Non-pigmented ciliary epithelial cell (primary cell): ENCODE measurements at regions not wholly inside any gene's neighbourhood (a gene's known extent, or its start where the extent isn't known, plus 50 kb on each side); places are given as distances from the start of the nearest gene placed in this dataset.

Experiments
- DNase-seq: peaks from one replicate; pipeline ENCODE4 v3.0.0-alpha.2; 2010; ENCODE audit warnings: low read depth

DNA sequence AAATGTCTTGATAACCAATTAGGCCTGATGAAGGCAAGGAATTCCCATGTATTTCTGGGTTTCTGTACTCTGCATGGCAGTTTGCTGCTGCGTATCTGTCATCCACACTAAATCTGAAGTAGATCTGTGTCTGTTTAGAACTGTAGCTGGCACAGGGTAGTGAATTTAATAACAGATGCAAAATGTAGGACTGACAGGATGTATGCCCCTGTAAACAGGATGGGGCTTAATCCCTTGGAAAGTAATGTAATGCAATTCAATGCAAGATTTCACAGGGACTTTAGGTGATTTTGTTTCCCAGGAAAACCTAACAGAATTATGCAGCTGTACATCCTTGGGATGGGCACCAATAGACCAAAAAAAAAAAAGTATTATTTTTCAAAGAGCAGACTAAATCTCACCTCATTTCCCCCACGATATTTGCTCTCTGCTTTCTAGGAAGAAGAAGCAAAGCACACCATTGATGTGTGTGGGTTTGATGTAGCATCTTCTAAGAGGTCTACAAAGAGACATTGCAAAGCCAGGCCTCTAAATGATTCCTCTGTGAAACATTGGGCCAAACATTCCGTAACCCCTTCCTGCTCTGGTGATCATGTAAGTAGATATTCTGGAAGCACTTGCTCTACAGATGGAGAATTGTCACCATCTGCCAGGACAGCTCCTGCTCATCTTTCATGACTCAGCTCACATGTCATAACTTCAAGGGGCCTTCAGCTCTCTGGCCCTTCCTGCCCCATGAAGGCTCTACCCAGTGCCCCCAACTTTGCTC, 464.3 kb upstream of the RGMA start:
- DNase-seq = no peak

GRCh38 chr15:93543093-93543492, 454.1 kb upstream of the RGMA start:
- no peak for DNase-seq

- DNase-seq = no peak
These were observed 438.5 kb upstream of the RGMA start for GRCh38 chr15:93527374-93528050.

GRCh38 chr15:93524432-93524831, 435.4 kb upstream of the RGMA start:
- DNase-seq = no peak

DNA sequence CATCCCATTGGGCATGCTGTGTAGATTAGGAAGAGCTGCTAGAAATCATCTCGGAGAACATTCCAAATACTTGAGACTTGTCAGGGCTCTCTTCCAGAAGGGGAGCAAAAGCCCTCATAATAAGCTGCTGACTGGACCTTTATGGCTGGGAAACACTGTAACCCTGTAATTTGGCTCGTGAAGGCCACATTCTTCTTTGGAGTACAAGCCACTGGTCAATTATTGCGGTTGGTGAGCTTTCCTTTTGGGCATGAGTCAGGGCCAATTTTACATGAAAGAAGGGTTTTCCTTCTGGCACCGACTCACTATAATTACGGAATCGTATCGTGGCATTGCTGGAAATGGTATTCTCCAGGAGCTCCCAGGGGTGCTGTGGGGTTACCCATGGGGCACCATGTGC, 434.5 kb upstream of the RGMA start:
- DNase-seq = no peak

DNA sequence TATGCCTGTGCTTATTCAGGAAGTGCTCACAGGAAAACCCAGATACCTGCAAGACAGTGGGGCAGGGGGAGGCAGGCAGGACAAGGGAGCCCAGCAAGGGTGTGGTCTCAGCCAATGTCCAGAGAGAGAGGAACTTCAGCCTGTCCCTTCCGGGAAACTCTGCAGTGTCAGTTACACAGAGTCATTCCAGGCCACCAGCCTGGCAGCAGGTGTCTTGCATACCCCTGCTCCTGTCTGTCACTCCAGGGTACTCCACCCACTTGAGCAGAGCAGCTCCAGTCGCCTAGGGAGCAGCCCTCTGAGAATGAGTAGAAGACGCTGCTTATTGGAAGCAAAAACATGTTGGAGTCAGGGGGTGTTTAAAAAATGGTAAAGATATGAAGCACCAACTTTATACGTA, 431.2 kb upstream of the RGMA start:
- DNase-seq = no peak

GRCh38 chr15:93519599-93519998, 430.6 kb upstream of the RGMA start:
- DNase-seq = no peak

- DNase-seq = no peak
These were observed 428.2 kb upstream of the RGMA start for GRCh38 chr15:93517176-93517575.

DNA sequence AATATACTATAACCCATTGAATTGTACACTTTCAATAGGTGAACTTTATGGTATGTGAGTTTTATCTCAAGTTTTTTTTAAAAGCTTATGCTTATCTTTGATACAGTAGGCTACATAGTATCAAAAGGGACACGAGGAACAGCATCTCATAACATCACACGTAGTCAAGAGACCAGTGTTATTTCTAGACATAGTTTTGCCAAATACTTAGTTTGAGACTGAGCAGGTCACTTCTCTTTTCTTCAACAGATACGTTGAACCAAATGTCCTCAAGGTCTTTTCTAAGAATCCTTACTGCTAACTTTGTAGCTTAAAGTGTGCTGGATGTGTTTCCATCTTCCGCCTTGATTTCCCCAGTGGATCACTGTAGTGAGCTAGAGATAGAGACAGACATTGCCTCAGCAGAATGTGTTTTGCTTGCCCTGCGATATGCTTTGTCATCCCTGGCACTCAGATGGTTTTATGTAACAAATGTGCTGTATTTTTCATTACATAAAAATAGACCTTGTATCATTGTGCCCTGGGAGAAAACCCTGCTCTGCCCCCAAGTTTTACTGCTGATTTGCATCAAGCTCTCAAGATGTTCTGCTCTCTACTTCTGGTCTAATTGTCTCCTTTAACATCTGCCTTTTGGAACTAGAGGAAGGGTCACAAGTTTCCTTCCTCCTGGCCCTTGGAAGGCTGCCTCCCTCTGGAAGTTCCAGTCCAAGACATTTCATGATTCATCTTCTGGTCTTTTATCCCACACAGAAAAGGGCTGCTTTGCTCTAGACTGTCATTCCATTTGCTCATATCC, 426.4 kb upstream of the RGMA start:
- DNase-seq = no peak

DNA sequence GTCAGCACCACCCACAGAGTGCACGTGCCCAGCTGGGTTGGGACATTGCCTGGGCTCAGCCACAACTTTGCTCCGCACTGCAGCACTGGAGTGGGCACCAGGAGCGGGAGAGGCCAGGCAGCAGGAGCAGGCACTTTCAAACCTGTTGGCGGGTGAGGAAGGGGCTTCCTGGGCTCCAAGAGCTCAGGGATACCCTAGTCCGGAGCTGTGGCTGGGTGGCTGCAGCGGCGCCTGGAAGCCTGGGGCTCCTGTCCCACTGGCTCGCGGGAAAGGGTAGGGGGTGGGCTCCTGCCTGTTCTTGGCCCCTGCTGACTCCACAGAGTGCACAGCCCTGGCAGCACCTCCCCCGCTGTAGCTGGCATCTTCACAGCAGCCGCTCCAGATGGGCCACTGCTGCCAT, 417.6 kb upstream of the RGMA start:
- no peak for DNase-seq

- no peak for DNase-seq
These were observed 416.5 kb upstream of the RGMA start for GRCh38 chr15:93505506-93505905.

DNA sequence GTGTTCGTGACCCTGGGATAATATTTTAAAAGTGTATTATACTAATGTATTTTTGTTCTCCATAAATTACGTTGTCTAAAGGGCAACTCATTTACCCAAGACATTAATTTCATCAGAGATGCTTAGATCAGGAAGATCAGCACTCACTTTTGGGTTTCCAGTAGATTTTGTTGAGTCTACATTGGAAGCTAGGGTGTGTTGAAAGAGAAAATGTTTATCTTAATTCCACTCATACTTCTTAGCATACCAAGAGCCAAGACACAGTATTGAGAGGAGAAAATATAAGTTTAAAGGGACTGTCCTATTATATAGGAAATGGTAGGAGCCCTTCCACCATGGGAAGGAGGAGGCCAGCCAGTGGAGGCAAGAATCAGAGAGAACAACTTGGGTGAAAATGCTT, 412.9 kb upstream of the RGMA start:
- DNase-seq = no peak

DNA sequence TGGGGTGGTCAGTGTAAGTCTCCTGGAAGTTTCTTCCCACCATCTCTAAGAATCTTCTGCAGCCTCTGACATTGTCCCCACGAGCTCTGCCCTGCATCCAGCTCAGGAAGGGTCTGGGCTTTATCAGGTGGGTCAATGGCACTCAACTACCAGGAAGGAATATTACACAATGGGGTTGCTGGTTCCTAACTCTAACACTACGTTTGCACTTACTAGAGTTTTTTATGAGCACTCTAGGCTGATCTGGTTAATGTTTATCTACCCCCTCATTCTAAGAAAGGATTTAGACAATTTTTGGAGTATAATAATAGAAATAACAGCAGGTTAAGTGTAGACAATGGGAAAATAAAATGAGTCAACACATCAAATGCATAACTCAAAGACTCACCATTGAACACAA, 411.1 kb upstream of the RGMA start:
- no peak for DNase-seq

GRCh38 chr15:93497291-93497690, 408.3 kb upstream of the RGMA start:
- DNase-seq = no peak

- DNase-seq = no peak
These were observed 407.9 kb upstream of the RGMA start for GRCh38 chr15:93496888-93497287.

- DNase-seq = no peak
These were observed 407.0 kb upstream of the RGMA start for GRCh38 chr15:93495799-93496637.

GRCh38 chr15:93493172-93493571, 404.2 kb upstream of the RGMA start:
- no peak for DNase-seq

- DNase-seq = no peak
These were observed 402.3 kb upstream of the RGMA start for GRCh38 chr15:93491291-93491690.

DNA sequence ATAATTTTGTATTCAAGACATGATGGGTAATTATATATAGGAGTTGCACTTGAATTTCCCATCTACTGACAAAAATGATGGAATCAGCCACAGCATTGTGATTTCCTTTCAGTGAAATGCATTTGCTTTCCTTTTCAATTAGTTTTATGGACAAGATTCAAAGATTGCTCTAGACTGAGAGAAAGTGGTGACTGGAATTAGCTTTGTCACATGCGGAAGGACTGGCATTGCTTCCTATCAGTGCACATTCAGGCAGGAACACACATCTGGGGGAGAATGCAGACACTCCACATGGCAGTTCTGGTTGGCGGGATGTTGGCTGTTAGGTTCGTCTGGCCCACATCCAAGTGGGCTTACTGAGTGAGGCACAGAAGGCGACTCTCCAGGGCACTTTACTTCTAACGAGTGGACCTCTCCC, 399.3 kb upstream of the RGMA start:
- DNase-seq = no peak

DNA sequence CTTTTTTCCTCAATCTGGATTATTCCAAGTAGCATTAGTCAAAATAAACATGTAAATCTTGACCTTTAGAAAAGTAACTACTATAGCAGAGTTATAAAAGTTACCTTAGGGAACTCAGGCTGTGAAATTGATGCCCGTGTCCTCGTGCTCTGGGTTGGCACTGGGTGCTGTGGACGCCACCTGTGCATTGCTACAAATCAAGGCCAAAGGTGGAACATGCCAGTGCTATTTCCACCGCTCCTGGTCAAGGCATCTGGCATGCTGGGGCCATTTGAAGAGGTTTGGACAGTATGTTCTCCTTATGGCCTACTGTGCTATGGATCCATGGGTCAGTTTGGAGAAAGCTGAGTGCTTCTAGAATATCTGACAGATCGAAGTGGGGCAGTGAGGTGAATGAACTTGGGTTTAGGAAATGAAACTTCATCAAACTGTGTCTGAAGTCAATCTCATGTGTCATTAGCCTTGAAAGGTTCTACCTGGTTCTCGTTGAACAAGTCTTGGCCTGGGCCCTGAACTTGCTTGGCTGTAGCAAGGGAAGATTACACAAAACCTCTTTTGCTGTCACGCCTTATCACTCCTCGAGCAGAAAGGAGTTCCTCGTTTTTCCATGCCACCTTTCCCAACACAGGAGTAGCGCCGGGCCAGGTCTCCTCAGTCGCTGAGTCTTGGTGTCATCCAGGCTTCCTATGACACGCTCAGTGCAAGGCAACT, 397.6 kb upstream of the RGMA start:
- no peak for DNase-seq
